ENCODE measurements at regions not wholly inside any gene's neighbourhood (a gene's known extent, or its start where the extent isn't known, plus 50 kb on each side); places are given as distances from the start of the nearest gene placed in this dataset.

GRCh38 chr18:77522051-77522675, 272.5 kb downstream of the GALR1 start:
- no peak for DNase-seq

- no peak for DNase-seq
These were observed 275.3 kb downstream of the GALR1 start for GRCh38 chr18:77524909-77525308.

GRCh38 chr18:77526962-77527361, 277.3 kb downstream of the GALR1 start:
- no peak for DNase-seq

GRCh38 chr18:77528872-77529271, 279.2 kb downstream of the GALR1 start:
- no peak for DNase-seq

GRCh38 chr18:77529492-77530176, 280.0 kb downstream of the GALR1 start:
- no peak for DNase-seq

- DNase-seq, result no peak
These were observed 281.1 kb downstream of the GALR1 start for GRCh38 chr18:77530732-77531131.

GRCh38 chr18:77539860-77540259, 290.2 kb downstream of the GALR1 start:
- DNase-seq, result no peak

- no peak for DNase-seq
These were observed 295.1 kb downstream of the GALR1 start for GRCh38 chr18:77544792-77545191.

GRCh38 chr18:77547757-77548156, 298.1 kb downstream of the GALR1 start:
- DNase-seq, result no peak

- DNase-seq, result no peak
These were observed 299.3 kb downstream of the GALR1 start for GRCh38 chr18:77548790-77549420.

GRCh38 chr18:77550625-77551024, 301.0 kb downstream of the GALR1 start:
- DNase-seq, result no peak

GRCh38 chr18:77551055-77551454, 301.4 kb downstream of the GALR1 start:
- no peak for DNase-seq

GRCh38 chr18:77552945-77553344, 303.3 kb downstream of the GALR1 start:
- DNase-seq, result no peak

GRCh38 chr18:77554061-77554460, 304.4 kb downstream of the GALR1 start:
- DNase-seq, result no peak

- no peak for DNase-seq
These were observed 307.5 kb downstream of the GALR1 start for GRCh38 chr18:77557046-77557587.

GRCh38 chr18:77559274-77559910, 309.7 kb downstream of the GALR1 start:
- DNase-seq, result no peak

GRCh38 chr18:77560341-77560992, 310.8 kb downstream of the GALR1 start:
- peak; percentile 0 for DNase-seq

- DNase-seq, result no peak
These were observed 317.0 kb downstream of the GALR1 start for GRCh38 chr18:77566604-77567003.

GRCh38 chr18:77567205-77567604, 317.6 kb downstream of the GALR1 start:
- DNase-seq, result no peak

- DNase-seq, result no peak
These were observed 322.1 kb downstream of the GALR1 start for GRCh38 chr18:77571743-77572142.

- no peak for DNase-seq
These were observed 322.9 kb downstream of the GALR1 start for GRCh38 chr18:77572537-77572936.

- DNase-seq, result no peak
These were observed 323.9 kb downstream of the GALR1 start for GRCh38 chr18:77573571-77573970.

GRCh38 chr18:77590943-77591515, 341.4 kb downstream of the GALR1 start:
- DNase-seq, result no peak

Data from DMS153 (cell line).